GM18870 (cell line): ENCODE measurements at regions not wholly inside any gene's neighbourhood (a gene's known extent, or its start where the extent isn't known, plus 50 kb on each side); places are given as distances from the start of the nearest gene placed in this dataset.

Experiments used
- ATAC-seq: cut with Tn5 transposase; IDR thresholded peaks from one replicate; pipeline ENCODE4 v1.9.1; 2021; ENCODE audit warnings: moderate library complexity; ENCODE audit not compliant: unreplicated experiment

DNA sequence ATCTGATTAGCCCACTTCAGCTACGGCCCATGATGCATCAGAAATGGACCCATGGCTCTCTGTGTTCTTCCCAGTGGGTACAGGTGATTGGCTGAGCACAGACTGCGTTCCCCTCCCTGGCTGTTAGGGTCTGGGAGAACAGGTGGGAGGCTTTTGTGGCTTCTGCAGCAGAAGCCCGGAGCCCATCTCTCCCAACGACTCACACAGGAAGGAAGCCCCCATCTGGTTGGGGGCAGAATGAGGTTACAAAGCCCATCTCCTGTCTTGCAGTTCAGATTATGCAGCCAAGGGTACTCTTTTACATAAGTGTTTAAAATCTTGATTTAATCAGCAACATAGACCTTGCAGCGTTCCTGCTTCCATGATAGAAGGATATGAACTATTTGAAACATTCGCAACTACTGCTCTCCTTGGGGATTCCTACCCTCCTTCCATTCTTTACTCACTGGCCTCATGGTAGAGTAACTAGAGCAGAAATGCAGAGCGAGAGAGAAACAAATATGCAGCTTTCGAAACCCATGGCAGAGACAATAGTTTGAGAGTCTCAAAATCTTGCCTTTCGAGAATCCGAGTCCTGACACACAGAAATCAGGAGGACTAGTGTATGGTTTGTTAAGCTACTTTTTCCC, 291.3 kb downstream of the TLE3 start:
- ATAC-seq = no peak

DNA sequence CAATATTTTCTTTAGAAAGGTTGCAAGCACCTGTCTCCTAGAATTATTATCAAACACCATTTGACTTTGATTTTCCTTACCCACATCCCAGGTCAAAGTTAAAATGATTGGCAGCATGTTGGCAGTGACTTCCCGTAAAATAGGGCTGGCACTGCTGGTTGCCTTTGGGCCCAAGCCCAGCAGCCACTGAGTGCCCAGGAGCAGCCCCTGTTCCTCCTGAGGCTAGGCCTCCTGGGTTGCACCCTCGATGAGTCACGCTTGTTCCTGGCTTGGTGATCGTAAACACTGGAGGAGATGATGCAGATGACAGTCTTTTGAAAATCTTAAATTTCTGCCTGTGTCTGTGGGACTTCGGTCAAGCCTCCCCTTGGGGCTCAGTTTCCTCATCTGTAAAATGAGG, 290.0 kb downstream of the TLE3 start:
- no peak for ATAC-seq

GRCh38 chr15:69808756-69809155, 289.0 kb downstream of the TLE3 start:
- no peak for ATAC-seq

- ATAC-seq = no peak
These were observed 288.3 kb downstream of the TLE3 start for GRCh38 chr15:69809421-69809820.

DNA sequence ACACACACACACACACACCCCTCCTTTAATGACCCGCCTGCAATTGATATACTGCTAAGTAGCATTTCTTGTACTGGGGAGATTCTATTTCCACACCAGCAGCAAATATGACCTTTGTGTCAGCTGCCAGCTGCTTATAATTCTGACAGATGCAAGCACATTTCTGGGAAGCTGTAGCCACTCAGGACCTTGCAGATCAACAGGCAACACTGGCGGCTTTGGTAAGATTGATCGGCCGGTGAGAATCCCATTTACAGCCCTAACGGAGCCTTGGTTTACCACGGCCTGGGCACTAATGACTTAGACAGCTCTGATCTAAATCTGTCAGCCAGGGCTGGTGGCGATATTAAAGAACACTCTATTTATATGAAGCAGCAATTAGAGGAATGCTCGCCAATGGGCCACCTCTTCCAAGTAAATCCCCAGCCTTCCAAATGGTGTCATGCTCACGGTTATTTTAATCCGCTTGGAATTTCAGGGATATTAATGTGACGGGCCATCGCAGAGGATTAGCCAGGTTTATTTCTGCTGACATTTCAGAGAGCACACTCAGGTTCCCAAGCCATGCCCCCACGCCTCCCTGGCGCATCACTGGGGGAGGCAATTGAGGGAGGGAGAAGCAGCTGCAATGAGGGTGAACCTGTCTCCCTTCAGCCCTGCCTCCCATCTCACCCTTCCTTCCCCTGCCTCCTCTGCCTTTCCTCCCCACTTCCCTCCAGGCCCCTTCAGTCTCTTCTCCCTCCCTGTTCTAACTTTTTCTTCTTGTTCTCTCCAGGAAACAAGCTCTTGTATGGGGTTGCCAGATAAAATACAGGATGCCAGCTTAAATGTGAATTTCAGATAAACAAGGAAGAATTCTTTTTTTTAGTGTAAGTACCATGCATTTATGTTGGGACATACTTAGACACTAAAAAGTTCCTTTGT, 287.0 kb downstream of the TLE3 start:
- ATAC-seq = no peak

DNA sequence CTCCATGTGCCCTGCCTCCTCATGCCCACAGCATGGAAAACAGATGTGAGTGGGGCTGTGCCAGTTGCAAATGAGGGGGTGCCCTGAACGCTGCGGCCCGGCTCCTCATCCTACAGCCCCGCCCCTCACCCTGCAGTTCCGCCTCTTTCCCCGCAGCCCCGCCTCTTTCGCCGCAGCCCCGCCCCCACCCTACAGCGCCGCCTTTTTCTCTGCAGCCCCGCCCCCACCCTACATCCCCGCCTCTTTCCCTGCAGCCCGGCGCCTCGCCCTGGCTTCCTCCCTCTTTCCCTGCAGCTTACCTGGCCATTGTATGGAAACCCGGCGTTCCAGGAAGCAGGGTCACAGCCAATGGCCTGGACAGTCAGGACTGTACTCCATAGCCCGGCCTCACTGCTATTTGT, 284.9 kb downstream of the TLE3 start:
- ATAC-seq = no peak

DNA sequence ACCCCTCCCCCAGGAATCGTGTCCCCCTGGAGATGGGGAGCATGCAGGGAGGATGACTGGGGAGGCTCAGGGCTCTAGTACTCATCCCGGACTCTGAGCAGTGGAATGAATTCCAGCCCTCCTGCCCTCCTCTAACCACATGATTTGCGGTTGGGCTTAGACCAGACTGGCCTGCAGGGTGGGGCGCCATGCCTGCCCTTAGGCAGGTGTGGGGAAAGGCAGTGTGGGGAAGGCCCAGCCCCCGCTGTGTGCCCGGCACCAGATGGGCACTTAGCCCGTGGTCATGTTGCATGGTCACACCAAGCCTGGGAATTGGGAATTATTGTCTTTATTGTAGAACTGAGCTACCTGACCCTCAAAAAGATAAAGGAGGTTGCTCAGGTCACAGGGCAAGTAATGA, 283.8 kb downstream of the TLE3 start:
- ATAC-seq = no peak

GRCh38 chr15:69814932-69815331, 282.8 kb downstream of the TLE3 start:
- ATAC-seq = no peak

DNA sequence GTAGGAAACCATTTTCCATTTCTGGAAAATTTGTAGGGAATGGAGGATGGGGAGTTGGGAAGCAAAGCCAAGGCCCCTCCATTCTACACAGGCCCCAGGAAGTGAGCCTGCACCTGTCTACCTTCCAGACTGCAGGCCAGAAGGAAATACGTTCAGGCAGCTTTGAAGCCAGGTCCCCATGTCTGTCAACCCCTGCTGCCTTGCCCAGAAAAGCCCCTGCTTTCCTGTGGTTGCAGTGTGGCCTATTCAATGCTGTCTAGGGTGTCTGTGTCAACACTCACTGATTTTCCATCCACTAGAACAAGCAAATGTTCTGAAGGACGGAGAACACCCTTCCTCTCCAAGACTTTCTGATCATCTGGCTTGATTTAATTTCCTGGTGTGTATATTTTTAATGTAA, 281.9 kb downstream of the TLE3 start:
- ATAC-seq = no peak

GRCh38 chr15:69816522-69816921, 281.2 kb downstream of the TLE3 start:
- no peak for ATAC-seq

DNA sequence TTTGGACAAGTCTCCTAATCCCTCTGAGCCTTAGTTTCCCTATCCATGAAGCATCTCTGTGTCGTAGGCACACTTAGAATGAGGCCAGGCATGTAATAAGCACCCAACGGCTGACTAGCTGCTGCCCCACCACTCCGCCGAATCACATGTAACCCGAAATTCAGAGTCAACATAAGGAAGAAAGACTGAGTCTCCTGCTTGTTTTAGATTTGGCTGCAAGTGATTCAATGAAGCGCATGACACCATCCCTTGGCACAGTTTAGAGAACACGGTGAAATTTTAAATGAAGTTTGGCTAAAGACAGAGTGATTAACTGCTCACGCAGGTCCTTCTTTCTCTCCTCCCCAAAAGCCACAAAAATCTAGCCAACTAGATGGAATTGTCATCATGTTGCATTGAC, 279.2 kb downstream of the TLE3 start:
- no peak for ATAC-seq

DNA sequence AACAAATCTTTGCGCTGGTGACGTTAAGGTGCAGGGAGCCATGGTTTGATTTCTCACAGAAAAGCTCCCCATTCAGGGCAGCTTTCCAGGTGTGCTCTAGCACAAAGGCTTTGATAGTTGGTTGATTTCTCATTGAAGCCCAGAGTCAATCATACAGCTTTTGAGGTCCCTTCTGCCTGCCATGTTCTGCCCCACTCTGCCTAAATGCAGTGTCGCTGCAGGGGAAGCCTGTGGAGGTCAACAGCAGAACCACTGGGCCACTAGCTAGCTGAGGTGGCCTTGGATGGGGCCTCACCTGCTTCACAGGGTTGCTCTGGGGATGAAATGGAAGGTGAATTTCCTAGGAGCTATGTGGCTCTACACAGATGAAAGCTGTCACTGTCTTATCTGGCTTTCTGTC, 278.3 kb downstream of the TLE3 start:
- no peak for ATAC-seq

GRCh38 chr15:69820819-69821218, 276.9 kb downstream of the TLE3 start:
- ATAC-seq = no peak

DNA sequence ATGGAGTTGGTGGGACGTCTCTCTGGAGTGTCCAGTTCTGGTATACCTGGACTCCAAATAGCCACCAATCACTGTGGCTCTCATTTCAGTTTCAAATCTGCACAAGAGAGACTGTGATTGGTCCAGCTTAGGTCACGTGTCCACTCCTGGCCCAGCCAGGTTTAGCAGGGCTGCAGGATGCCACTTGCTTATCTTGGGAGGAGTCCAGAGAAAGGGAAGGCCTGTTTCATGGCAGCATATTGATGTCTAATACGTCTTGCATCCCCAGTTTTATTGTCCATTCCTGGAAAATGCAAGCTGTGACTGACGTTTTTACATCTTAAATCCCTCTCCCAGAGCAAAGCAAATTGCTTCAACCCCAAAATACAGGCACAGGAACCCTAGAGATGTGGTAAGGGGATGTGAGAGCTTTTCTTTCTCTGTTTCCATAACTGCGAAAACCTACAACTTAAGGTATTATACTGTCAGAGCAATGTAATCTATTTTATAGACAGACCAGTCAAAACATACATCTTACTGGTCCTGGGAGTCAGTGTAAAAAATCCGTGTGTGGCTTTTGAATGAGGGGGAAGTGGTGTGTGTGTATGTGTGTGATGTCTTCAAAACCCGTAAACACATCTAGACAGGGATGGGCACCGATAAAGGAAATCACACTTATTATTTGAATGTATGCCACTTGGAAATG, 274.4 kb downstream of the TLE3 start:
- no peak for ATAC-seq

GRCh38 chr15:69824075-69824876, 273.4 kb downstream of the TLE3 start:
- no peak for ATAC-seq

GRCh38 chr15:69824877-69825406, 272.8 kb downstream of the TLE3 start:
- no peak for ATAC-seq

DNA sequence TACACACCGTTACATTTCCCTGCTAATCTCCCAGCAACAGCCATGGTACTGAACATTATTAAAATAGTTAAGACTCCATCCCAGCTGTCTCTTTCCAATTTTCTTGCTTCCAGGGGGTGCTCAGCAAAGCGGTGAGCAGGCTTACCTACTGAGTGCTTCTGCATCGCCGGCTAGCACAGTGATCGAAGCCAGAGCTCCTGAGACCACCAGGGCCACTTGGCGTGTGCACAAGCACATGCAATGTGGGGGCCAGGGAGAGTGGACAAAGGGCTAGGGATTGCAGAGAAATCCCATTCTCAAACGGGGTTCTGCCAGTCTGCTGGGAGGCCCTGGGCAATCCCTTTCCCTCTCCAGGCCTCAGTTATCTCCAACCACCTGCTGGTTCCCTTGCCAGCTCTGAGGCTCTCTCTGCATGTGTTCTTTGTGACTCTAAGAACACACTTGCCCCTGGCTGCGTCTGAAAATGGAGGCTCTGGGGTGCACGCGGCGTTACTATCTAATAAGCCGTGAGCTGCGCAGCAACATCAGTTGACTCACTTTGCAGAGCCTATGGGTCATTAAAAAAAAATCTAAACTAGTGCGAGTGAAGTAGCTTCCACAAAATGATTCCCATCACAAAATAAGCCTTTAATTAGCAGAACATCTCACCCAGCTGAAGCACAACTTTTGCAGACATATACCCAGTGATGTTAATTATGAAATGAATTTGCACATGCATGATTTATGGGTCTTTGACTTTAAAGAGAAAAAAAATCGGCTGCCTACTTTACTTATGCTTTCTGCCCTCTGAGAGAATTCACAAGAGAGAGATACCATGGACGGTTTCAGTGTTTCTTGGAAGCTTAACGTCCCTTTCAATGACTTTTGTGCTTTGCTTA, 271.5 kb downstream of the TLE3 start:
- no peak for ATAC-seq

DNA sequence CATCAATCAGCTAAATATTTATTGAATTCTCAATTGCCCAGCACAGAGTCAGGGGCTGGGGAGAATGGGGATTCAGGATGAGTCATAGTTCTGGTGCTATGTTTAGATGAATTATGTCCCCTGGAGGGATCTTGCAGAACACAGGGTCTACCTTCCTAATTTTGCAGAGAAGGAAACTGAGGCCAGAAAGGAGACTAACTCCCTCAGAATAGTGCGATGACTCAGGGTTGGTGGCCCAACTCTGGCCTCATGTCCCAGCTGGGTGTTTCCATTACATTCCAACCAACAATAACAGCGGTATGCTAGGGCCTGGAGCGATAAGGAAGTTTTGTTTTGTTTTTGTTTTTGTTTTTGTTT, 270.9 kb downstream of the TLE3 start:
- ATAC-seq = no peak

- ATAC-seq = no peak
These were observed 270.0 kb downstream of the TLE3 start for GRCh38 chr15:69827751-69828150.
